Stimulated activated CD8-positive, alpha-beta memory T cell treated with anti-CD3 and anti-CD28 coated beads, Interleukin-12 subunit alpha, Interleukin-12 subunit beta, amount 100 ng/mL, for 1 hour (primary cell): ENCODE measurements at regions not wholly inside any gene's neighbourhood (a gene's known extent, or its start where the extent isn't known, plus 50 kb on each side); places are given as distances from the start of the nearest gene placed in this dataset.

Source experiments
- DNase-seq: peaks from one replicate; pipeline ENCODE4 v3.0.0-alpha.2; 2020; ENCODE audit warnings: low read depth

GRCh38 chr15:70490148-70490837 lies 273.1 kb downstream of the UACA start:
- DNase-seq = no peak

- DNase-seq = no peak
Measured at GRCh38 chr15:70488941-70489848, 274.2 kb downstream of the UACA start.

- DNase-seq = peak; percentile 64
Measured at GRCh38 chr15:70488002-70488605, 275.3 kb downstream of the UACA start.

- DNase-seq = no peak
Measured at GRCh38 chr15:70487387-70487740, 276.0 kb downstream of the UACA start.

- peak; percentile 39 for DNase-seq
Measured at GRCh38 chr15:70486451-70487386, 276.6 kb downstream of the UACA start.

GRCh38 chr15:70486012-70486411 lies 277.3 kb downstream of the UACA start:
- no peak for DNase-seq

GRCh38 chr15:70484993-70485392 lies 278.4 kb downstream of the UACA start:
- no peak for DNase-seq

- DNase-seq = no peak
Measured at GRCh38 chr15:70483513-70483912, 279.8 kb downstream of the UACA start.

GRCh38 chr15:70480196-70480856 lies 283.0 kb downstream of the UACA start:
- DNase-seq = peak; percentile 35

- DNase-seq = no peak
Measured at GRCh38 chr15:70479785-70480184, 283.6 kb downstream of the UACA start.

- DNase-seq = no peak
Measured at GRCh38 chr15:70479056-70479455, 284.3 kb downstream of the UACA start.

- DNase-seq = no peak
Measured at GRCh38 chr15:70478251-70478990, 284.9 kb downstream of the UACA start.

GRCh38 chr15:70477750-70478250 lies 285.6 kb downstream of the UACA start:
- no peak for DNase-seq

- DNase-seq = no peak
Measured at GRCh38 chr15:70476441-70476840, 286.9 kb downstream of the UACA start.

GRCh38 chr15:70475921-70476320 lies 287.4 kb downstream of the UACA start:
- DNase-seq = no peak

GRCh38 chr15:70475407-70475781 lies 288.0 kb downstream of the UACA start:
- no peak for DNase-seq

GRCh38 chr15:70474471-70475406 lies 288.6 kb downstream of the UACA start:
- DNase-seq = peak; percentile 20

GRCh38 chr15:70473581-70474370 lies 289.6 kb downstream of the UACA start:
- no peak for DNase-seq
